Right atrium auricular region (tissue), 2 donors: ENCODE measurements at regions not wholly inside any gene's neighbourhood (a gene's known extent, or its start where the extent isn't known, plus 50 kb on each side); places are given as distances from the start of the nearest gene placed in this dataset.
"Not testable (repeated sequence)": the region's sequence is repeated elsewhere in the genome, so short reads cannot be mapped to it uniquely, and the experiment has no call there.

Experiments used
- DNase-seq: peaks from one replicate; pipeline ENCODE4 v3.0.0-alpha.2; 2019; ENCODE audit warnings: low spot score
- H3K27ac ChIP-seq, 2 donors: fragments of 200-600 bp; sonication (generic); 1 replicate in 1 of 2; 2 replicates in 1 of 2; pipeline ENCODE4 v1.5.1; 2016 to 2019
- H3K27me3 ChIP-seq, 2 donors: fragments of 200-600 bp; sonication (generic); one replicate each; pipeline versions ENCODE4 v1.5.1 to v1.6.0; 2017 to 2019
- H3K36me3 ChIP-seq: fragments of 200-600 bp; sonication (generic); one replicate; pipeline ENCODE4 v1.5.1; 2016
- H3K4me1 ChIP-seq, 2 donors: fragments of 200-600 bp; sonication (generic); one replicate each; pipeline versions ENCODE4 v1.5.1 to v1.6.0; 2017 to 2019
- H3K4me3 ChIP-seq, 2 donors: fragments of 200-600 bp; sonication (generic); 1 replicate in 1 of 2; 2 replicates in 1 of 2; pipeline ENCODE4 v1.5.1; 2017 to 2019; ENCODE audit warnings: mild to moderate bottlenecking in 1 of 2, moderate library complexity in 1 of 2
- H3K9me3 ChIP-seq, 2 donors: fragments of 200-600 bp; sonication (generic); one replicate each; pipeline ENCODE4 v1.5.1; 2019
- TF ChIP-seq, protein P1 (sequence below), 2 donors: fragments of 200-600 bp; sonication (generic); IDR thresholded peaks; one replicate each; pipeline ENCODE4 v1.5.1; 2019; ENCODE audit warnings: antibody characterized with exemption in 2 of 2

DNA sequence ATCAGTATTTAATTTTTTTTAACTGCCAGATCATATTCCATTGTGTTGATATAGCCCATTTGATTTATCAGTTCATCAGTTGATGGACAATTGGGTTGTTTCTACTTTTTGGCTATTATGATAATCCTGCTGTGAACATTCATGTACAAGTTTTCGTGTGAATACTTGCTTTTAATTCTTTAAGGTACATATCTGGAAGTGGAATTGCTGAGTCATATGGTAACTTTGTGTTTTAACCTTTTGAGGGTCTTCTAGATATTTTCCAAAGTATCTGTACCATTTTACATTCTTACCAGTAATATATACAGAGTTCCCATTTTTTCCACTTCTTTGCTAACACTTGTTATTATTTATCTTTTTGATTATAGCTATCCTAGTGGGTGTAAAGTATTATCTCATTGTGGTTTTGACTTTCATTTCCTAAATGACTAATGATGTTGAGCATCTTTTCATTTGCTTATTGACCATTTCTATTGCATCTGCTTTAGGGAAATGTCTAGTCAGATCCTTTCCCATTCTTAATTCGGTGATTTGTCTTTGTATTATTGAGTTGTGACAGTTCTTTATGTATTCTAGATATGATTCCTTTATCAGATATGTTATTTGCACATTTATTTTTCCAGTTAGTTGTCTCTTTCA, 75.2 kb upstream of the NUDT6 start:
- Histone ChIP-seq H3K4me3 (no peak overlapping the region), H3K4me1 (no peaks in the 10 kb centered on the region), H3K27me3 (no peaks in the 10 kb centered on the region), H3K27ac (no peak overlapping the region), H3K36me3 (no peaks in the 10 kb centered on the region), H3K9me3 (no peaks in the 10 kb centered on the region)
- TF ChIP-seq, protein P1, sequence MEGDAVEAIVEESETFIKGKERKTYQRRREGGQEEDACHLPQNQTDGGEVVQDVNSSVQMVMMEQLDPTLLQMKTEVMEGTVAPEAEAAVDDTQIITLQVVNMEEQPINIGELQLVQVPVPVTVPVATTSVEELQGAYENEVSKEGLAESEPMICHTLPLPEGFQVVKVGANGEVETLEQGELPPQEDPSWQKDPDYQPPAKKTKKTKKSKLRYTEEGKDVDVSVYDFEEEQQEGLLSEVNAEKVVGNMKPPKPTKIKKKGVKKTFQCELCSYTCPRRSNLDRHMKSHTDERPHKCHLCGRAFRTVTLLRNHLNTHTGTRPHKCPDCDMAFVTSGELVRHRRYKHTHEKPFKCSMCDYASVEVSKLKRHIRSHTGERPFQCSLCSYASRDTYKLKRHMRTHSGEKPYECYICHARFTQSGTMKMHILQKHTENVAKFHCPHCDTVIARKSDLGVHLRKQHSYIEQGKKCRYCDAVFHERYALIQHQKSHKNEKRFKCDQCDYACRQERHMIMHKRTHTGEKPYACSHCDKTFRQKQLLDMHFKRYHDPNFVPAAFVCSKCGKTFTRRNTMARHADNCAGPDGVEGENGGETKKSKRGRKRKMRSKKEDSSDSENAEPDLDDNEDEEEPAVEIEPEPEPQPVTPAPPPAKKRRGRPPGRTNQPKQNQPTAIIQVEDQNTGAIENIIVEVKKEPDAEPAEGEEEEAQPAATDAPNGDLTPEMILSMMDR (IDR thresholded peaks at IDR 0.05): no peak
- no peak for DNase-seq

DNA sequence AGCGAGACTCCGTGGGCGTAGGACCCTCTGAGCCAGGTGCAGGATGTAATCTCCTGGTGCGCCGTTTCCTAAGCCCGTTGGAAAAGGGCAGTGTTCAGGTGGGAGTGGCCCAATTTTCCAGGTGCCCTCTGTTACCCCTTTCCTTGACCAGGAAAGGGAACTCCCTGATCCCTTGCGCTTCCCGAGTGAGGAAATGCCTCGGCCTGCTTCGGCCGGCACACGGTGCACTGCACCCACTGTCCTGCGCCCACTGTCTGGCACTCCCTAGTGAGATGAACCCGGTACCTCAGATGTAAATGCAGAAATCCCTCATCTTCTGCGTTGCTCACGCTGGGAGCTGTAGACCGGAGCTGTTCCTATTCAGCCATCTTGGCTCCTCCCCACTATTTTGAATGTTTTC, 81.7 kb upstream of the NUDT6 start:
- H3K36me3 ChIP-seq, H3K9me3 ChIP-seq, H3K27ac ChIP-seq, DNase-seq, H3K4me1 ChIP-seq, H3K27me3 ChIP-seq, H3K4me3 ChIP-seq: not testable (repeated sequence)

DNA sequence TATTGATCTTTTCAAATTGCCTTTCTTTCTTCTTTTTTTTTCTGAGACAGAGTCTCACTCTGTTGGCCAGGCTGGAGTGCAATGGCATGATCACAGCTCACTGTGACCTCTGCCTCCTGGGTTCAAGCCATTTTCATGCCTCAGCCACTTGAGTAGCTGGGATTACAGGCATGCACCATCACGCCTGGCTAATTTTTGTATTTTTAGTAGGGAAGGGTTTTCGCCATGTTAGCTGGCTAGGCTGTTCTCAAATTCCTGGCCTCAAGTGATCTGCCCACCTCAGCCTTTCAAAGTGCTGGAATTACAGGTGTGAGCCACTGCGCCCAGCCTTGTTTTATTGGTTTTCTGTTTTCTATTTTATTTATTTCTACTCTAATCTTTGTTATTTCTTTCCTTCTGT, 82.7 kb upstream of the NUDT6 start:
- H3K4me1 ChIP-seq, H3K9me3 ChIP-seq, H3K27ac ChIP-seq, H3K27me3 ChIP-seq, DNase-seq, H3K36me3 ChIP-seq, H3K4me3 ChIP-seq: not testable (repeated sequence)

DNA sequence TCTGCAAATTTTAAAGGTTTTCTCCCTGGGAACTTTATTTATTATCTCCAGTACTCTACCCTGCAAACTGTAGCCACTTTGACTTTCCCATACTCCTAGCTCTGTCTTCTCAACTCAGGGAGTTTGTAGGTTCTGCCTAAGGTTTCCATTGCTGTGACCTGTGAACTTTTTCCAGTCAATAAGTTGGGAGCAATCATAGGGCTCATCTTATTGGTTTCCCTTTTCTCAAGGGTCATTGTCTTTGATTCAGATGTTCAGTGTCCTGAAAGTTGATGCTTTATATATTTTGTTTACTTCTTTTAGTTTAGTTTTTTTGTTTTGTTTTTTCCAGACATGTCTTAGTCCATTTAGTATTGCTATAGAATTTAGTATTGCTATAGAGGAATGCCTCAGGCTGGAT, 85.3 kb upstream of the NUDT6 start:
- no peaks in the 10 kb centered on the region for H3K36me3 ChIP-seq
- H3K4me3 ChIP-seq: no peak overlapping the region
- DNase-seq: no peak
- TF ChIP-seq, protein P1 (IDR thresholded peaks at IDR 0.05): no peak
- H3K9me3 ChIP-seq: no peaks in the 10 kb centered on the region
- H3K4me1 ChIP-seq: no peaks in the 10 kb centered on the region
- no peaks in the 10 kb centered on the region for H3K27me3 ChIP-seq
- H3K27ac ChIP-seq: no peak overlapping the region

DNA sequence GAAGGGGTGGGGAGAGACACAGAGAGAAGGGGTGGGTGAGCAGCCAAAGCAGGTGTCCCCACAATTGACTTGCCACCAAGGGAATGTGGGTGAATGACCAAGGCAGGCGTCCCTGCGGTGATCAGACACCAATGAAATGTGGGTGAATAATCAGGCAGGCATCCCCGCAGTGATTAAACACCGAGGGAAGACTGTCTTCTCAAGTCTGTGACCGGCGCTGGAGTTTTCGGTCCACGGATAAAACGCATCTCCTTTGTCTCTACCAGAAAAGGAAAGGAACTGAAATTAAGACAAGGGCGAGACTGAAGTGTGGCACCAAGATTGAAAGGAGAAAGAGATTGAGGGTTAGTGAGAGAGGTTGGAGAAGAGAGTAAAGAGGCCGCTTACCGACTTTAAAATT, 90.0 kb upstream of the NUDT6 start:
- not testable (repeated sequence) for DNase-seq, H3K4me3 ChIP-seq, H3K27me3 ChIP-seq, H3K4me1 ChIP-seq, H3K27ac ChIP-seq, H3K36me3 ChIP-seq, H3K9me3 ChIP-seq

DNA sequence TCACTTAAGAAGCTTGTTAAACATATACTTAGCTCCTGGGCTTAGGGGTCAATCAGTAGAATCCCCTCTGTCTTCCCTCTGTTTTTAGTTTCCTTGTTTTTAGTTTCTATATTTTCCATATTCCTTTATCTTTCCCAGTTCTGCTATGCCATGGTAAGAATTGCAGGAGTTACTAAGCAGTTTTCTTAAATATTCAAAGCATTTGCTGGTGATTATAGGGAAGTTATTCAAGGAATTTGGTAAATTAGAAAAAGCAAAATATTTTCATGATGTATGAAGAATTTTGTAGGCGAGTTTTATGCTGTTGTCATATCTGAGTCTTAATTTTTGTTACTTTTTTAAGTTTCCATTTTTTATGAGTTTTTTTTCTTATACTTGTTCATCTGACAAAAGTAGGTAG, 91.6 kb upstream of the NUDT6 start:
- Histone ChIP-seq H3K9me3 (no peaks in the 10 kb centered on the region), H3K27me3 (no peaks in the 10 kb centered on the region), H3K4me3 (no peak overlapping the region), H3K27ac (no peak overlapping the region), H3K36me3 (no peaks in the 10 kb centered on the region), H3K4me1 (no peaks in the 10 kb centered on the region)
- no peak for DNase-seq
- TF ChIP-seq, protein P1 (IDR thresholded peaks at IDR 0.05): no peak

DNA sequence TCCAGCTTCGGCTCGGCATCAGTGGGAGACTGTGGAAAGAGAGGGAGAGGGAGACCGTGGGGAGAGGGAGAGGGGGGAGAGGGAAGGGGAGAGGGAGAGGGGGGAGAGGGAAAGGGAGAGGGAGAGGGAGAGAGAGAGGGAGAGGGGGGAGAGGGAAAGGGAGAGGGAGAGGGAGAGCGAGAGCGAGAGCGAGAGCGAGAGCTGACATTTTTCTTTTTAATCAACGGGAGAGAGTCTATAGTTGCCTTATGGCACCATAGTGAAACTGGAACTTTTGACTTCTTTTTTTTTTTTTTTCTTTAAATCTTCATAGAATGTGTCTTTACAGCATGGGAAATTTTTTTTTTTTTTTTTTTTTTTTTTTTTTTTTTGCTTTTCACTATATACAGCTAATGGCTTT, 94.7 kb upstream of the NUDT6 start:
- H3K9me3 ChIP-seq: no peaks in the 10 kb centered on the region
- DNase-seq: no peak
- H3K27ac ChIP-seq: no peak overlapping the region
- H3K4me1 ChIP-seq: no peaks in the 10 kb centered on the region
- H3K4me3 ChIP-seq: no peak overlapping the region
- no peaks in the 10 kb centered on the region for H3K36me3 ChIP-seq
- TF ChIP-seq, protein P1 (IDR thresholded peaks at IDR 0.05): no peak
- H3K27me3 ChIP-seq: no peaks in the 10 kb centered on the region
